WERI-Rb-1 (cell line): ENCODE measurements at regions not wholly inside any gene's neighbourhood (a gene's known extent, or its start where the extent isn't known, plus 50 kb on each side); places are given as distances from the start of the nearest gene placed in this dataset.

ENCODE experiments used
- DNase-seq: peaks from one replicate; pipeline ENCODE4 v3.0.0-alpha.2; 2020
- H3K27ac ChIP-seq: fragments of 250-450 bp; sonication (Bioruptor Pico); 2 replicates; pipeline ENCODE4 v1.5.1; 2020; ENCODE audit warnings: mild to moderate bottlenecking, moderate library complexity
- H3K27me3 ChIP-seq: fragments of 250-450 bp; sonication (Bioruptor Pico); 2 replicates; pipeline ENCODE4 v1.5.1; 2021; ENCODE audit warnings: mild to moderate bottlenecking, low read depth, moderate library complexity; ENCODE audit not compliant: insufficient read depth, severe bottlenecking
- H3K36me3 ChIP-seq: fragments of 250-450 bp; sonication (Bioruptor Pico); 2 replicates; pipeline ENCODE4 v1.5.1; 2020; ENCODE audit warnings: mild to moderate bottlenecking, moderate library complexity
- H3K4me3 ChIP-seq: 2 replicates; pipeline ENCODE4 v1.5.1; 2011; ENCODE audit warnings: low read depth, mild to moderate bottlenecking, control low read depth, low read length
- H3K9me3 ChIP-seq: fragments of 250-450 bp; sonication (Bioruptor Pico); 2 replicates; pipeline ENCODE4 v1.5.1; 2021; ENCODE audit warnings: mild to moderate bottlenecking, moderate library complexity; ENCODE audit not compliant: severe bottlenecking
- CTCF ChIP-seq: IDR thresholded peaks from 2 replicates; pipeline ENCODE4 v1.5.1; 2011; ENCODE audit warnings: low read depth, mild to moderate bottlenecking, control low read depth, inconsistent platforms, low read length

- no peak for DNase-seq
- no peak overlapping the region for H3K4me3 ChIP-seq
- no peaks in the 10 kb centered on the region for H3K36me3 ChIP-seq
- H3K27ac ChIP-seq: no peak overlapping the region
- no peak for TF ChIP-seq CTCF
- H3K9me3 ChIP-seq: peaks cover 3% of the 10 kb centered on the region
- H3K27me3 ChIP-seq: no peaks in the 10 kb centered on the region
These were observed 552.8 kb upstream of the KLHL29 start for GRCh38 chr2:22832196-22832595.

DNA sequence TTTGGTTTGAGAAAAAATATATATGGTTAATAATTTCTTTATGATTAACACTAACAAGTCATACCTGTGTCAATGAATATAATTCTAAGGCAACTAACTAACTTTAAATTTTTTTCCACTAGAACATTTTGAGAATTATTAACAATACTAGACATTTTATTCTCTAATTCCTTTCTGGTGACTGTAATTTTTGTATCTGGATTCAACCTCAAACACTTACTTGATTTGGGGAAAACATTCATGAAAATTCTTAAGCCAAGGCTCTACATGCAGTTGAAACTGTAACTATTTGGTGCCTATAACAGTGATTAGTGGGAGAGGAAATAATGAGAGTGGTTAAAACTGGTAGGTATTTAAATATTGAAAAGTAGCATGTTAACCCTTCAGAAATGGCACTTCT lies 546.5 kb upstream of the KLHL29 start:
- DNase-seq: no peak
- no peak overlapping the region for H3K27ac ChIP-seq
- no peaks in the 10 kb centered on the region for H3K36me3 ChIP-seq
- no peak for TF ChIP-seq CTCF
- H3K9me3 ChIP-seq: no peaks in the 10 kb centered on the region
- H3K27me3 ChIP-seq: no peaks in the 10 kb centered on the region
- H3K4me3 ChIP-seq: no peak overlapping the region

DNA sequence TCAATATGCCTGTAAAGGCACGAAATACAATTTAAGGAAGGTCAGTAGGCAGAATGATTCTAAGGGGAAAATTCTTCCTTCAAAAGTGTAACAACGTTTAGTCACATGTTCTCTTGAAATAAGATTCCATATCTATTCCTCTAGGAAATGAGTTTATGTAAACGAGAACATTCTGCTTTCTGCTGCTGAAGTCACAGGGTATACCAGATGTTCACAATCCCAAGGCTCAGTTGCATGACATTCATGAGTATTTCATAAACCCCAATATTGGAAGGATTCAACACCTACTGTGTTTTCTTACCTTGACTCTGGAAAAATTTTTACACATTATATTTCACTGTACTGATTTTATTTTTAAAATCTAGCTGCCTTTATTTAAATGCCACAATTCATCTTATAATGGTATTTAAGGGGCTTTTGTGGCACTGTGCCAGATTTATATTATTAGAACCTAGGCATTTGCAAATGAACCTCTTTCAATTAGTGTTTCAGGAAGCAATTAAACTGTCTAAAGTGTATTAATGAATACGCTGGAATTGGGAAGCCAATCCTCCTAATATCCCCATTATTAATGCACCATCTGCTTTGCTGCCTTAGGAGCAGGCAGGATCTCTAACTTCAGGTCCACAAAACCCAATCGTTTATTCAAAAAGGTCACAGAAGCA lies 542.6 kb upstream of the KLHL29 start:
- no peak overlapping the region for H3K27ac ChIP-seq
- DNase-seq: no peak
- no peaks in the 10 kb centered on the region for H3K36me3 ChIP-seq
- no peak overlapping the region for H3K4me3 ChIP-seq
- no peaks in the 10 kb centered on the region for H3K27me3 ChIP-seq
- no peaks in the 10 kb centered on the region for H3K9me3 ChIP-seq
- TF ChIP-seq CTCF: no peak

DNA sequence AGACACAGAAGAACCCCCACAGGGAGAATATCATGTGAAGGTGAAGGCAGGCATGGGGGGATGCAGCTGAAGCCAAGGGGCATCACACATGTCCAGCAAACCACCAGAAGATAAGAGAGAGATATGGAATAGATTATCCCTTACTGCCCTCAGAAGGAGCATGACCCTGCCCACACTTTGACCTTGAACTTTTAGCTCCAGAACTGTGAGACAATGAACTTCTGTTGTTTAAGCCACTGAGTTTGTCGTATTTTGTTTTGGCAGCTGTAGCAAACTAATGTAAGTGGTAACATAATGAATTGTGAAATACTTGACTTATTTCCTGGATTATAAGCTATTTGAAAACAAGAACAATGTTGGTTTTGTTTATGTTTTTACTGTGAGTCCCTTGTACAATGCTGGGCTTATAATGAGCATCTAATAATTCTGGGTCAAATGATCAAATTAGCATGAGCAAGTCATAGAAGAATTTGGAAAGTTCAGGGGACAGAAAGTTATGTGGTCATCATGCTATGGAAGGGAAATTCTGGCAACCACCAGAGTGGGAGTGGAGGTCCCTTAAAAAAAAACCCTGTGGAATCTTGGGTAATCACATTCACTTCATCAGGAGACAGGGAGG lies 541.0 kb upstream of the KLHL29 start:
- Histone ChIP-seq H3K36me3 (no peaks in the 10 kb centered on the region), H3K27me3 (no peaks in the 10 kb centered on the region), H3K27ac (no peak overlapping the region), H3K9me3 (no peaks in the 10 kb centered on the region), H3K4me3 (no peak overlapping the region)
- no peak for TF ChIP-seq CTCF
- no peak for DNase-seq

- no peak for DNase-seq
- no peak for TF ChIP-seq CTCF
- Histone ChIP-seq H3K36me3 (no peaks in the 10 kb centered on the region), H3K27ac (no peak overlapping the region), H3K4me3 (no peak overlapping the region), H3K27me3 (no peaks in the 10 kb centered on the region), H3K9me3 (no peaks in the 10 kb centered on the region)
These were observed 534.7 kb upstream of the KLHL29 start for GRCh38 chr2:22850310-22850709.

DNA sequence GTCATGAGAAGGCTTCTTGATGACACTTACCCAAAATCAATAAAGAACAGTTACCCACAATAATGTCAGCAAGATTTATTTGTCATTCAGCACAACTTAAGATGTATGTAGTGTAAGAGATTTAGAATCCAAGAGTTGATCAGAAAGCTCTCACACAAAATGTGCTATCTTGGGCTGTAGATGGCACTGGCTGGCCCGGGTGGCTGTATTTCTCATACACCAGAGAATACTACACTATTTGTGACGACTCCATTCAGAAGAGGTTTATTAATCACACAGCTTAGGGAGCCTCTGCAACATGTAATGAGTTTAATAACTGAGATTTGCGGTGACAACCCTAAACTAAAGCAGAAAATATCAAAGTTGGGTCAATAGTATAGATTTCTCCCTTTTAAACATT lies 530.4 kb upstream of the KLHL29 start:
- Histone ChIP-seq H3K27me3 (no peaks in the 10 kb centered on the region), H3K4me3 (no peak overlapping the region), H3K36me3 (no peaks in the 10 kb centered on the region), H3K27ac (no peak overlapping the region), H3K9me3 (no peaks in the 10 kb centered on the region)
- no peak for TF ChIP-seq CTCF
- DNase-seq: no peak
